ENCODE measurements at regions not wholly inside any gene's neighbourhood (a gene's known extent, or its start where the extent isn't known, plus 50 kb on each side); places are given as distances from the start of the nearest gene placed in this dataset.

DNA sequence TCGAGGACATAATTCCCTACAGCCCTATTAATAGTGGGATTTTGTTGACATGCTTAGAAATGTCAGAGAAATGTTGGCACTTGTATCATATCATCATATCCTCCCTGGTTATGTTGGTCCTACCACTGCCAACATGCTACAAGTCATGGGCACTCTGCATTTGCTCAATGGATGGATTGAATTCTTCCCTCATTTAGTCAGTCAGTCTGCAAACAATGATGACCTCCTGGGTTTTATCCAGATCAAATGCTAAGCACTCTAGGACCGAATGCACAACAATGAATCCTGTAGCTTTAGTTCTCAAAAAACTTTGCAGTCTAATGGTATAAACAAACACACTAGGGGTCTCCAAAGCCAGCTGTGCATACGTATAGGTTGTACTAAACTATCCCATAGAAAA is 357.2 kb upstream of the DPYD start:
- no peak for DNase-seq

- DNase-seq, result no peak
Observed at GRCh38 chr1:98277118-98277517, 356.3 kb upstream of the DPYD start.

GRCh38 chr1:98276514-98276913 is 355.7 kb upstream of the DPYD start:
- no peak for DNase-seq

DNA sequence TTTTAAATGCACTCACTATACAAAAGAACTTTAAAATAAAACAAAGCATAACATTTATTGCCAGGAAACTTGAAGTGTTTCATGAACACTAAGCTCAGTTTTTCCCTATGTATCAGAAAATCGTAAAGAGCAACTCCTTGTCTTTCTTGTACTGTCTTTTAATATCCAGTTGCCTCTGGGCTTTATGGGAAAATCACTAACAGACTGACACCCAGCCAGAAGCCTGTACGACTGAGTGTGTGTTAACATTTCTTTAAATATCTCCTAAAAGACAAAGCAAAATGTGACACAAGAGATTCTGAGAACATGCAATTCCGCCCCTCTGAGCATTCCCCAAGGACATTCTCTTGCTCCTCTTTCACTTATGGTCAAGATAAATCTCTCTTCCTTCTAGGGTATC is 347.5 kb upstream of the DPYD start:
- no peak for DNase-seq

DNA sequence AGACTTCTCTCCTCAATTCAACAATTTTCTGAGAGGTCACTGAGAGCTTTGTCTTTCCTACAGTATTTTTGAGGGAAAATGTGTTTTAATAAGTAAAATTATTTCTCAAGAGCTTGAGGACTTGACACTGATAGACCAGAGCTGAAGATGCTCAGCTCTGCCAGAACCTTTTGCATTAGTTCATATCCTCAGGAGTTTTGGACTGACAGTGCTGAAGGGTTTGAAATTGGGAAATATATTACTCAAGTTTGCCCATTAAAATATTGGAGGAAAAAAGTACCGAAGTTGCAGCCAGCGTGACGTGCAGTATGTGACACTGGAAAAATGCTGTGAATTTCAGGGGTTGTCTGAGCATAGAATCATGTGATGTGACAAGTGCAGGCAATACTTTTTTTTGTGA is 346.6 kb upstream of the DPYD start:
- DNase-seq, result no peak

GRCh38 chr1:98264727-98265126 is 343.9 kb upstream of the DPYD start:
- DNase-seq, result no peak

DNA sequence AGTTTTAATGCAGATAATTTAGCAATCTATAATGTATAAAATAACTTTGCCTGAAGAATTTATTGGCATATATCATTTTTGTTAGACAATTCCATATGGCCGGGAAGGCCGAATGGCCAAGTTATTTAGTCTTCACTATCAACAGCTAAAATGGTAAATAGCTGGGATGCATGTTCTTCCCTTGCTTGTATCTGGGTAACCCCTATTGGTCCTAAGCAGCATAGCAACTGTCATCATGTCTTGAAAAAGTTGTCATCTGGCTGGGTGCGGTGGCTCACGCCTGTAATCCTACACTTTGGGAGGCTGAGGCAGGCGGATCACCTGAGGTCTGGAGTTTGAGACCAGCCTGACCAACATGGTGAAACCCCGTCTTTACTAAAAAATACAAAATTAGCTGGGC is 340.0 kb upstream of the DPYD start:
- no peak for DNase-seq

GRCh38 chr1:98260412-98260811 is 339.6 kb upstream of the DPYD start:
- DNase-seq, result no peak

GRCh38 chr1:98256700-98257099 is 335.9 kb upstream of the DPYD start:
- no peak for DNase-seq

DNA sequence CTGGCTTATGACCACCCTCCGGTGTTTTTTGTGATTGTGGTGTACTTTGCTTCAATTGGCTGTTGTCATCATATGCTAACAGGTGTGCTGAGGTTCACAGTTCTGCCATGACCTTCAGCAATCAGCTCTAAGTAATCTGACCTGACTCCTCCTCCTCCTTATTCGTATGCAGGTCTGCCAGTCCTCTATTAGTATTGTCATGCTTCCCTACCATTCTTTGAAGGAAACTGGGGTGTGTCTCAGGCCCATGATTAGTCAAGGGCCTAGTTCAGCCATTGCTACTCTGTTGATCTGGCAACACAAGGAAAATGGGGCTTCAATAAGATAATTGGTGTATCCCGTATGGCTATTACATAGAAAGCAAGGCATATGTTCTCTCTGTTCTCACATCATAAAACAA is 332.3 kb upstream of the DPYD start:
- DNase-seq, result no peak

DNA sequence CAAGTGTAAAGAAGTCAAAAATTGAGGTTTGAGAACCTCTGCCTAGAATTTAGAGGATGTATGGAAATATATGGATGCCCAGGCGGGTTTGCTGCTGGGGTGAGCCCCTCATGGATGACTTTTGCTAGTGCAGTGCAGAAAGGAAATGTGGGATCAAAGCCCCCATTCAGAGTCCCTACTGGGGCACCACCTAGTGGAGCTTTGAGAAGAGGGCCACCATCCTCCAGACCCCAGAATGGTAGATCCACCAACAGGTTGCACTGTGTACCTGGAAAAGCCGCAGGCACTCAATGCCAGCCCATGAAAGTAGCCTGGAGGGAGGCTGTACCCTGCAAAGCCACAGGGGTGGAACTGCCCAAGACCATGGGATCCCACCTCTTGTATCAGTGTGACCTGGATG is 330.7 kb upstream of the DPYD start:
- no peak for DNase-seq

DNA sequence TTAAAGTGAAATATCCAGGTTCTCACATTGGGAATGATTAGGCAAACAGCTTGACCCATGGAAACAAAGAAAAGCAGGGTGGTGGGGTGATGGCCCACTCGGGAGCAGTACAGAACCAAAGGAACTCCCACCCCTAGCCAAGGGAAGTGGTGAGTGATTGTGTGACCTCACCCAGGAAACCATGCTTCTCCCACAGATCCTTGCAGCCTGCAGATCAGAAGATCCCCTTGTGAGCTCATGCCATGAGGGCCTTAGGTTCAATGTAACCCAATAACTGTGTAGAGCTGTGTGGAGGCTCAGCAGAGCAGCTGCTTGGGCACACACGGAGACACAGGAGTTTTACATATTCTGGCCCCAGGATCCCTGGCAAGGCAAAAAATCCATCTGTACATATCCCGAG is 311.8 kb upstream of the DPYD start:
- DNase-seq, result no peak

DNA sequence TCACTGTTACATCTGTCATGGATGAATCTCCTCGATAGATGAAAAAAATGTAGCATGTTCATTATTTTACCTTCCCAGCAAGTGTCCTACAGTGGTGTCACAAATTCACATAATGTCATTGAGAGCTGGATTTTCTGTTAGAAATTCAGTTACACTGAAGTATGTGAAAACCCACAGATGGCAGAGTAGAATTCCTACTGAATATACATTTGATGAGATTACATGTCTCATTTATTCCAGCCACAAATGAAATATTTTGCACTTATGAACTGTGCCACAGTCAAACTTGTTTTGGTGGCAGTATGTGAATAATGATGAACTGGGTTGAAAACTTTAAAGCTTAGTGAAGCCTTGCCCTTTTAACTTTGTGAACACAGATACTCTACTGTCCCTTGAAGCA is 301.9 kb upstream of the DPYD start:
- no peak for DNase-seq

DNA sequence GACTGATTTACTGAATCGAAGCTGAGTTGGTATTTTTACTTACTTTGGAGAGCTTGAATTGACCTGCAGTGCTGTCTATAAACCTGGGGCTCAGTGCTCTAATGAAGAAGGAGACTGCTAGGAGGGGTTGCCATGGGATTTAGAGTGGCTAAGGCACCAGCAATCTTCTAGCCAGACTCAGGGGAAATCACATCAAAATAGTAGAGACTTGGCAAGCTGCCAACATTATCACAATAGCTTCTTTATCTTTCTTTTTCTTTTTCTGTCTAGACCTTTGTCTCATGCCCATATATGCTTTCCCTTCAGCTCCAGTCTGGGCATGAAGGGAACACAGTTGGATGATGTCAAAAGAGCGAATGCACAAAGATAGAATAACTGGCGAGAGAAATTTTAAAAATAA is 301.1 kb upstream of the DPYD start:
- no peak for DNase-seq

DNA sequence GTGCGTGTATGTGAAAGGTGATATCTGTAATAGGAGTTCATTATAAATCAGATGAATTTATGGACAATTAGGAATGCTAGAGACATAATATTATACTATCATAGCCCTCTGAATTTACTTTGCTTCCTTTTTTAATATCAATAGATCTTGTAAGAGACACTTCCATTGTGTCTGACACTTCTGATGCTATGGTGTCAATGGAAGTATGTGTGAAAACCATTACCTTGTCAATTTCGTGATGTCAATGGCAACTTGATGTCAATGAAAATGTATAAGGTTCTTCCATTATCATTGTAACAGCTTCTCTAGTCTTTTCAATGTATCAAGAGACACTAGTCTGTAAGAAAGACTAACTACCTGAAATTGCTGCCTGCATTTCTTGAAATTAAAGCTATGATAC is 296.8 kb upstream of the DPYD start:
- DNase-seq, result no peak

- no peak for DNase-seq
Observed at GRCh38 chr1:98216304-98216703, 295.5 kb upstream of the DPYD start.

DNA sequence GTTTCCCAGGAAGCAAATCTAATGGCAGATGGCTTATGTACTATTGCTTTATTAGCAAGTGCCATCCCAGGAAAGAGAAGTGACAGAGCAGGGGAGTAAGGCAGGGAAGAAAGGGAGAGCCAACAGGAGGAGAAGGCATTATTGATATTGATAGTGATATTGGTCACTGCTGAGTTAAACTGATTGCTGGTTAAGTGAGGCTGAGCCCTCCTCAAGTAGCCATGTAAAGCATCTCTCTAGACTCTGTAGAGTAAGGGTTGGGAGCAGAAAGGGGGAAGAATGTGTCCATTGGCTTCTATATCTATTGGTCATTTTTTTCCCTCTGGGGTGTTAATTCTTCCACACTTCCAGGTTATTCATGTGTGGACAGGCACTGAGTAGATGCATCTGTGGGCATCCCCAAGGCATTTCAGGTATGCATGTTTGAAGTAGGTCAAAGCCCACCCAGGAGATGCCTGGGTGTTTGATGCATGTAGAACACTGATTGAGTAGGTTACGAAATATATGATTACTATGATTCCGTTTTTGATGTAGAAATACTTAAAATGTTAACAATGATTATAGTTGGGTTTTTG is 290.5 kb upstream of the DPYD start:
- DNase-seq, result no peak

DNA sequence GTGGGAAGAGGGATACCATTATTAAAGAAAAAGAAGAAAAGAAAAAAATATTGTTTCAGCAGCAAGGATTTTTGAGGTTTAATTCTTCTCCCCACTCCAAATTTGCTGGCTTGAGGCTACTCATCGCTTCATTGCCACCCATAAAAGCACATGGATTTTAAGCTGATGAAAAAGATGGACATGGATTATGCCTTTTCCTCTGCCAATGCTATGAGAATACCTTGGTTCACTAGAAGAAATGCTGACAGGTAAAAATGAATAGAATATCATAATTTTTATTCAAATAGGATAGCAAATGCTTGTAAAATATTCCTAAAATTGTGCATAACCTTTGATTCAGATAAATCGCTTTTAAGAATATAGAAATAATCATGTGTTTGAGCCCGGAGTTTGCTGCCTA is 289.7 kb upstream of the DPYD start:
- no peak for DNase-seq

DNA sequence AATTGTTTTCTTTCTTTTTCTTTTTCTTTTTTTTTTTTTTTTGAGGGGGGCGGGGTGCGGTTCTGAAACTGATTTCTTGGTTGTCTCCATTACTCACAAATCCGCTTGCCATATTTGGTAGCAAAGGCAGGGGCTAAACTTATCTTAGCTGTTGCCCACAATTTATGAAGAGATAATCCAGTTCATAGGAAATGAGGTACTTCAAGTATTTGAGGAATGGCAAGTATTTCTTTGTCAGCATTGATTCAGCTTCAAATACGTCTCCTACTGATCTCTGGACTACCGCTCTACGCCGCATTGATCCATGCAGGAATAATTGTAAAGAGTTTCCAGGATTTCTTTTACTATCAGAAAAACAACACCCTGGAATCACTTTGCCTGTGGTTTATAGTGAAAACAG is 289.2 kb upstream of the DPYD start:
- DNase-seq, result no peak

GRCh38 chr1:98205291-98206017 is 284.6 kb upstream of the DPYD start:
- no peak for DNase-seq

- no peak for DNase-seq
Observed at GRCh38 chr1:98203466-98203865, 282.6 kb upstream of the DPYD start.

DNA sequence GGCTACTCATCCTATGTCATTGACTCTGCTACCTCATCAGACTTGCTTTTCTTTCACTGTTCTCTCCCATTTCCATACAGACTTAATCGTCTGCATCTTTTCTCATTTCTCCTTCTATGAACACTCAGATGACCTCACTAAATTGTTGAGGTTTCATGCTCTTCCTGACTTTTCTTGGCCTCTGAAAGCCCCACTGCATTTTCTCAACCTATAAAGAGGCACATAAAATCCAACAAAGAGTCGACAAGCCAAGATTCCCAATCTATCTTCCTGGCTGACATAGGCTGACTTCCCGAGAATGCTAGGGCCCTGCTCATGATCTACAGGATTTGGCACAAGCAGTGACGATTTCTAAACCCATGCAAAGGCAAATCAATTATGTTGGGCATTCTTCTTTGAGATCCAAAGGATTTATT is 280.8 kb upstream of the DPYD start:
- DNase-seq, result no peak

- no peak for DNase-seq
Observed at GRCh38 chr1:98197356-98197755, 276.5 kb upstream of the DPYD start.

DNA sequence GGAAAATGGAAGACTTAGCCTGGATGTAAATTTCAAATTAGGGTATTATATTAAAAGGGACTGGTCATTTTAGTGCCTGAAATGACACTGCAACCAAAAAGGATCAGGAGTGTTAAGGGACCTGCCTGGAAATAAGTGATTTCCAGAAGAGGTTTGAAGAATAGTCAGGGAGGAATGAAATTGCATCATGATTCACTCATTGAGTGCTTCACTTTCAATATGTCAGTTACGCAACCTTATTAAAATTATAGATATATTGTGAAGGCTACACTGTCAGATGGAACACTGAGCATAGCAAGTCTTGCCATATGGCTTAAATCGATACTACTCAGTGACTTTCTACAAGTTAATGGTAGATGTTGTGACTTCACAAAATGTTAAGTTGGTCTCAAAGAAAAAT is 275.2 kb upstream of the DPYD start:
- no peak for DNase-seq

DNA sequence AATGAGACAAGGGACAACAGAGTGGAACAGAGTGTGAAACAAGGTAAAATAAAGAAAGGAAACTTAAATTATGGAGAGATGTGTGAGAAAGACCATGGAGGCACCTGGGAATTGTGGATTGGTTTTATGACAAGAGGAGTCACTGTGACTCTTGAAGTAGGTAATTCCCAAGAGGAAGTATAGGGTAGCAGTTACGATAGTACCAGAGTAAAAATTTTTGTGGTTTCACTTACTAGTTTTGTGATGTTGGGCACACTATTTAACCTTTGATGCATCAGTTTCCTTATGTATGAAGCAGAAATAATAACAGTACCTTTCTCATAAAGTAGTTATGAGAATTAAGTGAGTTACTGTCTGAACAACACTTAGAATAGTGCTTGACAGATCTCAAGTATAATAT is 267.9 kb upstream of the DPYD start:
- DNase-seq, result no peak
